Esophagus squamous epithelium (tissue), 4 donors: ENCODE measurements at regions not wholly inside any gene's neighbourhood (a gene's known extent, or its start where the extent isn't known, plus 50 kb on each side); places are given as distances from the start of the nearest gene placed in this dataset.

Source experiments
- POLR2A ChIP-seq, 4 donors: fragments of 450-650 bp; IDR thresholded peaks; one replicate each; pipeline ENCODE4 v1.6.1; 2017; ENCODE audit warnings: antibody characterized with exemption in 4 of 4, mild to moderate bottlenecking in 4 of 4, moderate library complexity in 3 of 4
- TF ChIP-seq, protein P1 (sequence below), 6 experiments: fragments of 450-650 bp in 4 of 6; fragments of 200-600 bp in 2 of 6; sonication (generic) in 2 of 6; IDR thresholded peaks; one replicate each; pipeline ENCODE4 v1.5.1; 2016 to 2019; ENCODE audit warnings: antibody characterized with exemption in 6 of 6, mild to moderate bottlenecking in 4 of 6, moderate library complexity in 4 of 6

DNA sequence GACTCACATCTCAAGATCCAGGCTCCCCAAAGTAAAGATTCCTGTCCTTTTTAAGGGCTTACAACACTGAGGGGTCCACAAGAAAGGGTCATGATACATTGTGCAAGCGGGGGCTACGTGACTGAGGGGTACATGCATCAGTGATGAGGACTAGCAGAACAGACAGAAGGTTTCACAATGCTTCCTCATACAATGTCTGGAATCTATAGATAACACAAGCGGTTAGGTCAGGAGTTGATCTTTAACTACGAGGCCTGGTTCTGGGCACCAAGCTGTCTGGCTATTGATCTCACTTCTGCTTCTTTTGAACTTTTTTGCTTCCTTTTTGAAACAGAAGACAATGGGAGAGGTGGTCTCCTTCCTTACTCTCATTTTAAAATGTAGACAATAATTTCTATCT lies 718.6 kb downstream of the AMY1C start:
- TF ChIP-seq, protein P1, sequence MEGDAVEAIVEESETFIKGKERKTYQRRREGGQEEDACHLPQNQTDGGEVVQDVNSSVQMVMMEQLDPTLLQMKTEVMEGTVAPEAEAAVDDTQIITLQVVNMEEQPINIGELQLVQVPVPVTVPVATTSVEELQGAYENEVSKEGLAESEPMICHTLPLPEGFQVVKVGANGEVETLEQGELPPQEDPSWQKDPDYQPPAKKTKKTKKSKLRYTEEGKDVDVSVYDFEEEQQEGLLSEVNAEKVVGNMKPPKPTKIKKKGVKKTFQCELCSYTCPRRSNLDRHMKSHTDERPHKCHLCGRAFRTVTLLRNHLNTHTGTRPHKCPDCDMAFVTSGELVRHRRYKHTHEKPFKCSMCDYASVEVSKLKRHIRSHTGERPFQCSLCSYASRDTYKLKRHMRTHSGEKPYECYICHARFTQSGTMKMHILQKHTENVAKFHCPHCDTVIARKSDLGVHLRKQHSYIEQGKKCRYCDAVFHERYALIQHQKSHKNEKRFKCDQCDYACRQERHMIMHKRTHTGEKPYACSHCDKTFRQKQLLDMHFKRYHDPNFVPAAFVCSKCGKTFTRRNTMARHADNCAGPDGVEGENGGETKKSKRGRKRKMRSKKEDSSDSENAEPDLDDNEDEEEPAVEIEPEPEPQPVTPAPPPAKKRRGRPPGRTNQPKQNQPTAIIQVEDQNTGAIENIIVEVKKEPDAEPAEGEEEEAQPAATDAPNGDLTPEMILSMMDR (IDR thresholded peaks at IDR 0.05) = no peak
- no peak for TF ChIP-seq POLR2A (IDR thresholded peaks at IDR 0.05)
